D721Med (cell line): ENCODE measurements at regions not wholly inside any gene's neighbourhood (a gene's known extent, or its start where the extent isn't known, plus 50 kb on each side); places are given as distances from the start of the nearest gene placed in this dataset.
"Not testable (repeated sequence)": the region's sequence is repeated elsewhere in the genome, so short reads cannot be mapped to it uniquely, and the experiment has no call there.

ENCODE experiments used
- DNase-seq: peaks from one replicate; pipeline ENCODE4 v3.0.0; 2011; ENCODE audit warnings: low spot score; ENCODE audit not compliant: insufficient read length
- FAIRE-seq: peaks from 2 replicates; lab custom pipeline; 2011; peaks lifted over from hg19 to GRCh38; lab: Jason Lieb, UNC
- CTCF ChIP-seq: IDR thresholded peaks from 2 replicates; pipeline ENCODE4 v1.5.1; 2012; ENCODE audit warnings: mild to moderate bottlenecking, control low read depth; ENCODE audit not compliant: insufficient read depth; ENCODE audit errors: missing control alignments

DNA sequence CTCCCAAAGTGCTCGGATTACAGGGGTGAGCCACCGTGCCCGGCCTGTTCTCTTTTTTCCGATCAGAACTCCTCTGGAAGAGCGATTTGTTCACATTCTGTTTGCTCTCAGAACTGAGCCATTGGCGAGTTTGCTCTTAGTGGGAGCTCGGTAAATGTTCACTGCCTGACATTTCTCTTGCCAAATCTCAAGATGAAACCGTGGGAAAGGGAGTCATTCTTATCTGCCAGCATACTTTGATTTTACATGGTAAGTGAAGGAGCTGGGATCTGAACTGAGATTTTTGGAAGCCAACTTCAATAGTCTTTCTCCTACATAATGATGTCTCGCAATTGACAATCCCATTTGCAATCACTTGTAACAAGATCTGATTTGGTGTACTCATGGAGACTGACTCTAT, 445.8 kb upstream of the ISX start:
- DNase-seq (no peak), FAIRE-seq (no peak)
- no peak for TF ChIP-seq CTCF

GRCh38 chr22:34620832-34621231, 445.1 kb upstream of the ISX start:
- FAIRE-seq, result no peak
- DNase-seq, result no peak
- no peak for TF ChIP-seq CTCF

DNA sequence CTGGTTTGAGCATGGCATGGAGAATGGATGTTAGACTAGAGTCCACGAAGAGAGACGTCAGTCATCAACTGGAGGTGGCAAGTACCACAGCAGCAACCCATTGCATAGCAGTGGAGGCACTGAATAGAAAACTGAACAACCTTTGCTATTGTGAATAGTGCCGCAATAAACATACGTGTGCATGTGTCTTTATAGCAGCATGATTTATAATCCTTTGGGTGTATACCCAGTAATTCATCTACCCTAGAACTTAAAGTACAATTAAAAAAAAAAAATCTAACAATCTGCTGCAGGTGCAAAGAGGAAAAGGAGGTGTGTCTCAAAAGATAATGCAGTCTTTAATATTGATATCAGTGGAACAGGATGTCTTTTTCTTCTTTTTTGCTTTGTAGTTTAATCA, 443.4 kb upstream of the ISX start:
- TF ChIP-seq CTCF, result no peak
- FAIRE-seq (no peak), DNase-seq (no peak)

GRCh38 chr22:34623580-34623979, 442.4 kb upstream of the ISX start:
- DNase-seq (no peak), FAIRE-seq (no peak)
- no peak for TF ChIP-seq CTCF

DNA sequence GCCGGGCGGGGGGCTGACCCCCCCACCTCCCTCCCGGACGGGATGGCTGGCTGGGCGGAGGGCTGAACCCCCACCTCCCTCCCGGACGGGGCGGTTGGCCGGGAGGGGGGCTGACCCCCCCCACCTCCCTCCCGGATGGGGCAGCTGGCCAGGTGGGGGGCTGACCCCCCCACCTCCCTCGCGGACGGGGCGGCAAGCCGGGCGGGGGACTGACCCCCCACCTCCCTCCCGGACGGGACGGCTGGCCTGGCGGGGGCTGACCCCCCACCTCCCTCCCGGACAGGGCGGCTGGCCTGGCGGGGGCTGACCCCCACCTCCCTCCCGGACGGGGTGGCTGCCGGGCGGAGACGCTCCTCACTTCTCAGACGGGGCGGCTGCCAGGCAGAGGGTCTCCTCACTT, 440.1 kb upstream of the ISX start:
- not testable (repeated sequence) for FAIRE-seq, DNase-seq

DNA sequence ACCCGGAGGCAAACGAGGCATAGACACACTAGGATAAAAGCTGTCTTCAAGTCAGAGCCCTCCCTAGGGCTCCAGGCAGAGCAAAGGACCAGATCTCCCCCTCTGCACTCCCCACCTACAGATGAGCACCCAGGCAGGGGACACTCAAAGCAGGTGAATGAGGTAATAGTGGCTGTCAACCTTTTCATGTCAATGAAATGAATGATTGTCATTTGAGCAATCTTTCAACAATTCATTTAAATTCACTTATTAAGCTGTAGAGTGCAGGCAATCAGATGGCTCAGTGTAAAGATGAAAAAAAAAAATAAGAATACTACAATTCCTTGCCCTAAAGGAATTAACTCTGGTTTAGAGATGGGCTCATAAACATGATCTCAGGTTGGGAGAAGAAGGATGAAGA, 427.8 kb upstream of the ISX start:
- DNase-seq (no peak), FAIRE-seq (no peak)
- no peak for TF ChIP-seq CTCF

DNA sequence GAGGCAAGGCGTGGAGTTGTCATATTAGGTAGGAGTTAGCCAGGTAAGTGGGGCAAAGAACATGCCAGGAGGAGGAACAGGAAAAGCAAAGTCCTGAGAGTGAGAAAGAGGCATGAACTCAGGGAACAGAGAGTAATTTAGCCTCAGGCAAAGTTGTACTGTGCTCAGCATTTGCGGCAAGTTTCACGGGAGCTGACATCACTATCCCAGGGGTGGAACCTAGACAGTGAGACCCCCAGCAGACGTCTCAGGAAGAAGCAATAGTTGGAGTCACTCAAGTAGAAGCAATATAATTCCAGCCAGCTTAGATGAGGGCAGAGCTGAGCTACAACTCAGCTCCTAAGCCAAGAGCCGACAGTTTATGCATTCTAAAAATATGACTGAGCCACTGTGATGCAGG, 426.0 kb upstream of the ISX start:
- FAIRE-seq (no peak), DNase-seq (no peak)
- TF ChIP-seq CTCF, result no peak

GRCh38 chr22:34645375-34645774, 420.6 kb upstream of the ISX start:
- no peak for TF ChIP-seq CTCF
- FAIRE-seq, result no peak
- no peak for DNase-seq
